ENCODE measurements at regions not wholly inside any gene's neighbourhood (a gene's known extent, or its start where the extent isn't known, plus 50 kb on each side); places are given as distances from the start of the nearest gene placed in this dataset.

GRCh38 chr16:6280055-6280454 is 1052.6 kb upstream of the RBFOX1 start:
- TF ChIP-seq CTCF (IDR thresholded peaks at IDR 0.05) (no peak), EP300 (IDR thresholded peaks at IDR 0.05; ENCODE audit: low read depth) (no peak), POLR2A (IDR thresholded peaks at IDR 0.05) (no peak)

Measured in transverse colon (tissue), 3 donors.